Testis (tissue), 2 donors: ENCODE measurements at regions not wholly inside any gene's neighbourhood (a gene's known extent, or its start where the extent isn't known, plus 50 kb on each side); places are given as distances from the start of the nearest gene placed in this dataset.

Experiments used
- POLR2A ChIP-seq: fragments of 450-650 bp; IDR thresholded peaks from one replicate; pipeline ENCODE4 v1.6.1; 2017; ENCODE audit warnings: antibody characterized with exemption, mild to moderate bottlenecking, moderate library complexity
- TF ChIP-seq, protein P1 (sequence below), 3 experiments: fragments of 450-650 bp in 2 of 3; fragments of 200-600 bp in 1 of 3; sonication (generic) in 1 of 3; IDR thresholded peaks; one replicate each; pipeline ENCODE4 v1.5.1; 2016 to 2019; ENCODE audit warnings: antibody characterized with exemption in 3 of 3, mild to moderate bottlenecking in 2 of 3, moderate library complexity in 1 of 3

DNA sequence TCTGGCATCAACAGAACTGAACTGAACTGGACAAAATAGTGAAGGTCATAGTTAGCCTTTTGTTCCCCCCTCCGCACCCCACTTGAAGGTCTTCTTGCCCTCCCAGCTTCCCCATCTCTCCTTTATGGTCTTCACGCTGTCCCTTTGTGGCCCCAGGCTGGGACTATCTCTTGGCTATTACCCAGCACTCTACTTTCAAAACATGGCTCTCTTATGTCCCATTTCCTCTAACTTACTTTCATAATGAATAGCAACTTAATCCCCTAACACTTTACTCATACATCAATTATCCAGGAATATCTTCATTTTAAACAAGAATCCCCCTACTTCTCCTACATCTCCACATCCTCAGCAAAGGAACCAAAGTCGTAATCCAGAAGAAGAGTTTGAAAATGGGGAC lies 135.3 kb upstream of the ITGB1 start:
- TF ChIP-seq, protein P1, sequence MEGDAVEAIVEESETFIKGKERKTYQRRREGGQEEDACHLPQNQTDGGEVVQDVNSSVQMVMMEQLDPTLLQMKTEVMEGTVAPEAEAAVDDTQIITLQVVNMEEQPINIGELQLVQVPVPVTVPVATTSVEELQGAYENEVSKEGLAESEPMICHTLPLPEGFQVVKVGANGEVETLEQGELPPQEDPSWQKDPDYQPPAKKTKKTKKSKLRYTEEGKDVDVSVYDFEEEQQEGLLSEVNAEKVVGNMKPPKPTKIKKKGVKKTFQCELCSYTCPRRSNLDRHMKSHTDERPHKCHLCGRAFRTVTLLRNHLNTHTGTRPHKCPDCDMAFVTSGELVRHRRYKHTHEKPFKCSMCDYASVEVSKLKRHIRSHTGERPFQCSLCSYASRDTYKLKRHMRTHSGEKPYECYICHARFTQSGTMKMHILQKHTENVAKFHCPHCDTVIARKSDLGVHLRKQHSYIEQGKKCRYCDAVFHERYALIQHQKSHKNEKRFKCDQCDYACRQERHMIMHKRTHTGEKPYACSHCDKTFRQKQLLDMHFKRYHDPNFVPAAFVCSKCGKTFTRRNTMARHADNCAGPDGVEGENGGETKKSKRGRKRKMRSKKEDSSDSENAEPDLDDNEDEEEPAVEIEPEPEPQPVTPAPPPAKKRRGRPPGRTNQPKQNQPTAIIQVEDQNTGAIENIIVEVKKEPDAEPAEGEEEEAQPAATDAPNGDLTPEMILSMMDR (IDR thresholded peaks at IDR 0.05) = no peak
- no peak for TF ChIP-seq POLR2A
